Aorta (tissue), 5 donors: ENCODE measurements at regions not wholly inside any gene's neighbourhood (a gene's known extent, or its start where the extent isn't known, plus 50 kb on each side); places are given as distances from the start of the nearest gene placed in this dataset.
"Not testable (repeated sequence)": the region's sequence is repeated elsewhere in the genome, so short reads cannot be mapped to it uniquely, and the experiment has no call there.

Experiments
- ATAC-seq: fragments of 200-7000 bp; cut with Tn5 transposase; one replicate; pipeline ENCODE4 v1.9.1; 2022; ENCODE audit warnings: moderate library complexity; ENCODE audit not compliant: low FRiP score
- DNase-seq, 2 donors: peaks; one replicate each; pipeline ENCODE4 v3.0.0-alpha.2; 2020
- H3K27ac ChIP-seq, 2 donors: one replicate each; pipeline ENCODE4 v1.5.1; 2013; ENCODE audit warnings: low read length in 2 of 2, mild to moderate bottlenecking in 2 of 2, moderate library complexity in 2 of 2, control low read depth in 1 of 2, inconsistent platforms in 1 of 2, low read depth in 1 of 2
- H3K27me3 ChIP-seq, 2 donors: one replicate each; pipeline ENCODE4 v1.6.1; 2013; ENCODE audit warnings: control low read depth in 1 of 2, low read length in 1 of 2, mild to moderate bottlenecking in 1 of 2, moderate library complexity in 1 of 2; ENCODE audit not compliant: insufficient read depth in 2 of 2, control insufficient read depth in 1 of 2
- H3K36me3 ChIP-seq, 2 donors: one replicate each; pipeline ENCODE4 v1.6.1; 2013; ENCODE audit warnings: control low read depth in 1 of 2, low read length in 1 of 2, mild to moderate bottlenecking in 1 of 2; ENCODE audit not compliant: insufficient read depth in 2 of 2, control insufficient read depth in 1 of 2
- H3K4me1 ChIP-seq, 2 donors: one replicate each; pipeline ENCODE4 v1.6.1; 2013; ENCODE audit warnings: low read length in 2 of 2, control low read depth in 1 of 2, mild to moderate bottlenecking in 1 of 2, moderate library complexity in 1 of 2; ENCODE audit not compliant: insufficient read depth in 2 of 2, control insufficient read depth in 1 of 2
- H3K4me3 ChIP-seq, 2 donors: one replicate each; pipeline ENCODE4 v1.5.1; 2013; ENCODE audit warnings: low read length in 2 of 2, control low read depth in 1 of 2, mild to moderate bottlenecking in 1 of 2
- H3K9me3 ChIP-seq: one replicate; pipeline ENCODE4 v1.6.1; 2013; ENCODE audit warnings: mild to moderate bottlenecking, low read length; ENCODE audit not compliant: control insufficient read depth
- WGBS, 2 donors: extraction: QIAGEN DNeasy Blood & Tissue Kit; methylation state at CpG; one replicate each; pipeline ENCODE4 v1.1.7; 2013; 5-methylcytosine and 5-hydroxymethylcytosine counted together
- intact Hi-C, 2 donors: fragments of 100-400 bp; cut with DNase I; formaldehyde crosslinking; loops; one replicate each; pipeline versions ENCODE4 v1.14.2 to v1.15.0; 2022
- donor health status: healthy with polysubstance abuse.
- donor health status: Bipolar disorder and iron deficiency.
- donor health status: DM: no; HTN: no; CAD: no.
- donor health status: DM: no; HTN: no; CAD: no.
- donor health status: DM: yes; HTN: yes; CAD: no.

- intact Hi-C loops = no loop called here
- DNase-seq = no peak
- no peaks in the 10 kb centered on the region for H3K36me3 ChIP-seq
- H3K9me3 ChIP-seq = no peaks in the 10 kb centered on the region
- no peaks in the 10 kb centered on the region for H3K27me3 ChIP-seq
- H3K27ac ChIP-seq = no peak overlapping the region
- H3K4me1 ChIP-seq = no peaks in the 10 kb centered on the region
- 6 to 17% methylated on average over 1 of the region's 1 CpG for WGBS, 2 donors
- H3K4me3 ChIP-seq = no peak overlapping the region
- no peak for ATAC-seq
Measured at GRCh38 chr1:190688096-190688495, 210.4 kb upstream of the BRINP3 start.

GRCh38 chr1:190698488-190698887 lies 220.8 kb upstream of the BRINP3 start:
- DNase-seq, H3K4me3 ChIP-seq, H3K27me3 ChIP-seq, ATAC-seq, H3K36me3 ChIP-seq, H3K9me3 ChIP-seq, intact Hi-C loops, H3K27ac ChIP-seq, H3K4me1 ChIP-seq: not testable (repeated sequence)
- WGBS, 2 donors = 86 to 95% methylated on average over 4 of the region's 4 CpGs

DNA sequence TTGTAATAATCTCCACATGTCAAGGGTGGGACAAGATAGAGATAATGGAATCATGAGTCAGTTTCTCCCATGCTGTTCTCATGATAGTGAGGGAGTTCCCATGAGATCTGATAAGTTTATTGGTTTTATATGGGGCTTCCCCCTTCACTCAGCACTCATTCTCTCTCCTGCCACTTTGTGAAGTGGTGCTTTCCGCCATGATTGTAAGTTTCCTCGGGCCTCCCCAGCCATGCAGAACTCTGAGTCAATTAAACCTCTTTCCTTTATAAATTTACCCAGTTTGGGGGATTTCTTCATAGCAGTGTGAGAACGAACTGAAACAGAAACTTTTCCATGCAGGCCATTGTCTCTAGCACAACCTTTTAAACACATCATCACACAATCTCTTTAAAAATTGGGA lies 221.5 kb upstream of the BRINP3 start:
- no peaks in the 10 kb centered on the region for H3K27me3 ChIP-seq
- DNase-seq (no peak), ATAC-seq (no peak)
- no peak overlapping the region for H3K4me3 ChIP-seq
- no peak overlapping the region for H3K27ac ChIP-seq
- WGBS, 2 donors = 90 to 94% methylated on average over 3 of the region's 3 CpGs
- no peaks in the 10 kb centered on the region for H3K4me1 ChIP-seq
- H3K9me3 ChIP-seq = peaks cover 3% of the 10 kb centered on the region
- intact Hi-C loops = no loop called here
- no peaks in the 10 kb centered on the region for H3K36me3 ChIP-seq

DNA sequence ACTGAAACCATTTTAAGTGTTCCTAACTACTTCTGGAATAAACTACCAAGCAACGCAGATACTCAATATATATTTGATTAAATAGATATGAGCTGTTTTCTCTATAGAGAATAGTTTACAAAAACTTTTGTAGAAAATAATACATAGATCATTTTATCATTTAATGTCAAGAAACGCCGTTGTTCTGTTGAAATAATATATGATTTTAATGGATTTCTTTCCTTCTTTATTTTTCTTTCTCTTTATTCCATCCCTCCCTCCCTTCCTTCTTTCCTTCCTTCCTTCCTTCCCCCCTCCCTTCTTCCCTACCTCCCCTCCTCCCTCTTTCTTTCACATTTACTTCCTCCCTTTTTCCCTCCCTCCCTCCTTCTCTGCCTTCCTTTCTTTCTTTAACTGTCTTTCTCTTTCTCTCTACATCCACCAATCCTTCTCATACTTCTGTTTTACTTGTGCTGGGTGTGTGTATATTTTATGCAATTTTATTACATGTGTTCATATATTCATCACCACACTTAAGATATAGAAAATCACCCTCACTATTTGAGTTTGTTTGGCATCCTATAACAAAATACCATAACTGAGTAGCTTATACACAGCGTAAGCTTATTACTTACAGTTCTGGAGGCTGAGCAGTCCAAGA lies 230.9 kb upstream of the BRINP3 start:
- intact Hi-C loops = no loop called here
- H3K27me3 ChIP-seq = no peaks in the 10 kb centered on the region
- no peaks in the 10 kb centered on the region for H3K4me1 ChIP-seq
- peaks cover 3% of the 10 kb centered on the region for H3K9me3 ChIP-seq
- no peak for DNase-seq
- H3K4me3 ChIP-seq = no peak overlapping the region
- WGBS, 2 donors = 73 to 77% methylated on average over 4 of the region's 4 CpGs
- no peaks in the 10 kb centered on the region for H3K36me3 ChIP-seq
- ATAC-seq = no peak
- H3K27ac ChIP-seq = no peak overlapping the region

GRCh38 chr1:190711069-190711468 lies 233.4 kb upstream of the BRINP3 start:
- no peak for DNase-seq
- Histone ChIP-seq H3K36me3 (no peaks in the 10 kb centered on the region), H3K27ac (no peak overlapping the region), H3K4me1 (no peaks in the 10 kb centered on the region), H3K4me3 (no peak overlapping the region), H3K27me3 (no peaks in the 10 kb centered on the region), H3K9me3 (no peaks in the 10 kb centered on the region)
- ATAC-seq = no peak
- intact Hi-C loops = no loop called here

- 63 to 71% methylated on average over 1 of the region's 1 CpG for WGBS, 2 donors
- Histone ChIP-seq H3K4me3 (no peak overlapping the region), H3K27ac (no peak overlapping the region), H3K4me1 (no peaks in the 10 kb centered on the region), H3K9me3 (no peaks in the 10 kb centered on the region), H3K36me3 (no peaks in the 10 kb centered on the region), H3K27me3 (no peaks in the 10 kb centered on the region)
- ATAC-seq (no peak), DNase-seq (no peak)
- intact Hi-C loops = no loop called here
Measured at GRCh38 chr1:190717055-190717454, 239.4 kb upstream of the BRINP3 start.

GRCh38 chr1:190736971-190737590 lies 259.4 kb upstream of the BRINP3 start:
- no peak for ATAC-seq

DNA sequence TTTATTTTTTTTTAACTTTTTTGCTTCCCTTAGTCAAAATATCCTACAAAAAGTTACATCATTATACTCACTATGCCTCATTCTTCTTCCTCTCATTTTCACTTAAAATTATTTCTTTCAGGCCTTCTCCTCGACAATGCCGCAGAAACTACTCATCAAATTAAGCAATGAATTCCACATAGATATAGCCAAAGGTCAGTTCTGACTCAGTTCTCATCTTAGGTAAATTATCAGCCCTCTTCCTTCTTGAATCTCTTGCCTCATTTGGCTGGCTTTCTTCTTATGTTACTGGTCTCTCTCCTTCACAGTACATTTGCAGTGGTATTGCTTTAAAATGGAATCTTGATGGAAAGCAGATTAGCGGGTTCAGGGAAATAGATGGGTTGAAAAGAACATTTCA lies 260.7 kb upstream of the BRINP3 start:
- Histone ChIP-seq H3K27me3 (no peaks in the 10 kb centered on the region), H3K4me3 (no peak overlapping the region), H3K4me1 (no peaks in the 10 kb centered on the region), H3K27ac (no peak overlapping the region), H3K9me3 (no peaks in the 10 kb centered on the region), H3K36me3 (no peaks in the 10 kb centered on the region)
- ATAC-seq (no peak), DNase-seq (no peak)
- intact Hi-C loops = no loop called here
- 89 to 92% methylated on average over 3 of the region's 3 CpGs for WGBS, 2 donors

More at GRCh38 chr1:190736971-190737590, 259.4 kb upstream of the BRINP3 start:
- DNase-seq = no peak
- intact Hi-C loops = no loop called here
- Histone ChIP-seq H3K4me1 (no peaks in the 10 kb centered on the region), H3K27ac (no peak overlapping the region), H3K27me3 (no peaks in the 10 kb centered on the region), H3K4me3 (no peak overlapping the region), H3K9me3 (no peaks in the 10 kb centered on the region), H3K36me3 (no peaks in the 10 kb centered on the region)
- 73 to 76% methylated on average over 7 of the region's 7 CpGs for WGBS, 2 donors

GRCh38 chr1:190739926-190740325 lies 262.3 kb upstream of the BRINP3 start:
- H3K4me3 ChIP-seq = no peak overlapping the region
- intact Hi-C loops = no loop called here
- WGBS, 2 donors = 17 to 20% methylated on average over 2 of the region's 2 CpGs
- DNase-seq (no peak), ATAC-seq (no peak)
- no peaks in the 10 kb centered on the region for H3K27me3 ChIP-seq
- H3K4me1 ChIP-seq = no peaks in the 10 kb centered on the region
- no peak overlapping the region for H3K27ac ChIP-seq
- no peaks in the 10 kb centered on the region for H3K9me3 ChIP-seq
- H3K36me3 ChIP-seq = no peaks in the 10 kb centered on the region
